Smooth muscle cell of the brain vasculature (primary cell): ENCODE measurements at regions not wholly inside any gene's neighbourhood (a gene's known extent, or its start where the extent isn't known, plus 50 kb on each side); places are given as distances from the start of the nearest gene placed in this dataset.
"Not testable (repeated sequence)": the region's sequence is repeated elsewhere in the genome, so short reads cannot be mapped to it uniquely, and the experiment has no call there.

Experiments
- DNase-seq: peaks from one replicate; pipeline ENCODE4 v3.0.0-alpha.2; 2012; ENCODE audit warnings: low read depth, low spot score

GRCh38 chr13:88217372-88217771 is 546.2 kb downstream of the SLITRK5 start:
- DNase-seq = no peak

GRCh38 chr13:88217883-88218282 is 546.7 kb downstream of the SLITRK5 start:
- DNase-seq = no peak

GRCh38 chr13:88223958-88224357 is 552.8 kb downstream of the SLITRK5 start:
- DNase-seq = no peak

- no peak for DNase-seq
Measured at GRCh38 chr13:88235441-88235840, 564.3 kb downstream of the SLITRK5 start.

GRCh38 chr13:88246239-88246638 is 575.1 kb downstream of the SLITRK5 start:
- DNase-seq = no peak

- no peak for DNase-seq
Measured at GRCh38 chr13:88248393-88248792, 577.2 kb downstream of the SLITRK5 start.

GRCh38 chr13:88257706-88258105 is 586.5 kb downstream of the SLITRK5 start:
- DNase-seq = no peak

GRCh38 chr13:88263808-88264207 is 592.6 kb downstream of the SLITRK5 start:
- DNase-seq = no peak

- no peak for DNase-seq
Measured at GRCh38 chr13:88281841-88282240, 610.7 kb downstream of the SLITRK5 start.

GRCh38 chr13:88285329-88285728 is 614.2 kb downstream of the SLITRK5 start:
- DNase-seq = no peak

- no peak for DNase-seq
Measured at GRCh38 chr13:88288326-88288725, 617.2 kb downstream of the SLITRK5 start.

GRCh38 chr13:88291731-88292130 is 620.6 kb downstream of the SLITRK5 start:
- DNase-seq = not testable (repeated sequence)

GRCh38 chr13:88294368-88294767 is 623.2 kb downstream of the SLITRK5 start:
- no peak for DNase-seq

GRCh38 chr13:88303157-88303556 is 632.0 kb downstream of the SLITRK5 start:
- DNase-seq = no peak

GRCh38 chr13:88303605-88304004 is 632.4 kb downstream of the SLITRK5 start:
- DNase-seq = no peak

GRCh38 chr13:88314496-88314895 is 643.3 kb downstream of the SLITRK5 start:
- no peak for DNase-seq

GRCh38 chr13:88329066-88329465 is 657.9 kb downstream of the SLITRK5 start:
- DNase-seq = no peak

GRCh38 chr13:88339271-88339741 is 668.1 kb downstream of the SLITRK5 start:
- DNase-seq = no peak

GRCh38 chr13:88345171-88345847 is 674.1 kb downstream of the SLITRK5 start:
- DNase-seq = no peak

GRCh38 chr13:88360761-88361160 is 689.6 kb downstream of the SLITRK5 start:
- no peak for DNase-seq

- DNase-seq = no peak
Measured at GRCh38 chr13:88369866-88370265, 698.7 kb downstream of the SLITRK5 start.

- DNase-seq = no peak
Measured at GRCh38 chr13:88376760-88377388, 705.7 kb downstream of the SLITRK5 start.

GRCh38 chr13:88377852-88378251 is 706.7 kb downstream of the SLITRK5 start:
- DNase-seq = no peak
